NB4 (cell line): ENCODE measurements at regions not wholly inside any gene's neighbourhood (a gene's known extent, or its start where the extent isn't known, plus 50 kb on each side); places are given as distances from the start of the nearest gene placed in this dataset.

Source experiments
- DNase-seq: peaks from one replicate; pipeline ENCODE4 v3.0.0; 2010; ENCODE audit warnings: low read depth
- H3K4me3 ChIP-seq: one replicate; pipeline ENCODE4 v1.5.1; 2011; ENCODE audit warnings: mild to moderate bottlenecking, low read depth, low read length, moderate library complexity
- MYC ChIP-seq: IDR thresholded peaks from 2 replicates; pipeline ENCODE4 v1.6.1; 2011; ENCODE audit warnings: low read depth, low read length
- POLR2A ChIP-seq: IDR thresholded peaks from 2 replicates; pipeline ENCODE4 v1.6.1; 2011; ENCODE audit warnings: mild to moderate bottlenecking; ENCODE audit not compliant: insufficient read length; ENCODE audit errors: extremely low read depth
- TF ChIP-seq, protein P1 (sequence below): IDR thresholded peaks from 2 replicates; pipeline ENCODE4 v1.6.1; 2011; ENCODE audit warnings: low read depth, low read length
- TF ChIP-seq, protein P2 (sequence below): IDR thresholded peaks from one replicate; pipeline ENCODE4 v1.5.1; 2012; ENCODE audit warnings: low read depth, low read length

DNA sequence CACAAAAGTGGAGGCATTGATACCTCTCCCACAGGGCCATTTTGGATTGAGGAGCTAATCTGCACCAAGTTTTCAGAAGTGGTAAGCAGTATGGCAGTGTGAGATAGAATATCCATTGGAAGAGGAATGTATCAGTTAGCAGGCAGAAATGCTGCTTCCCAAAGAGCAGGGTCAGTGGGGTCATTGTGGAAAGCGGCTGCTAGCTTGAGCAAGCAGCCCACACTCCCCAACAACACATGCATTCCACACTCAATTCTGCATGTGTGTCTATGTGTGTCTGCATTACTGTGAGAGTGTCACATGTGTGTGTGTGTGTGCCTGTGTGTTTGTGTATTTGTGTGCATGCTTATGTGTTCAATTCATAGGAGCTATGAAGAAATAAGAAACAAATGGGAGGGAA is 190.9 kb upstream of the FOXA2 start:
- TF ChIP-seq POLR2A = no peak
- TF ChIP-seq, protein P1, sequence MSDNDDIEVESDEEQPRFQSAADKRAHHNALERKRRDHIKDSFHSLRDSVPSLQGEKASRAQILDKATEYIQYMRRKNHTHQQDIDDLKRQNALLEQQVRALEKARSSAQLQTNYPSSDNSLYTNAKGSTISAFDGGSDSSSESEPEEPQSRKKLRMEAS = no peak
- TF ChIP-seq MYC = no peak
- TF ChIP-seq, protein P2, sequence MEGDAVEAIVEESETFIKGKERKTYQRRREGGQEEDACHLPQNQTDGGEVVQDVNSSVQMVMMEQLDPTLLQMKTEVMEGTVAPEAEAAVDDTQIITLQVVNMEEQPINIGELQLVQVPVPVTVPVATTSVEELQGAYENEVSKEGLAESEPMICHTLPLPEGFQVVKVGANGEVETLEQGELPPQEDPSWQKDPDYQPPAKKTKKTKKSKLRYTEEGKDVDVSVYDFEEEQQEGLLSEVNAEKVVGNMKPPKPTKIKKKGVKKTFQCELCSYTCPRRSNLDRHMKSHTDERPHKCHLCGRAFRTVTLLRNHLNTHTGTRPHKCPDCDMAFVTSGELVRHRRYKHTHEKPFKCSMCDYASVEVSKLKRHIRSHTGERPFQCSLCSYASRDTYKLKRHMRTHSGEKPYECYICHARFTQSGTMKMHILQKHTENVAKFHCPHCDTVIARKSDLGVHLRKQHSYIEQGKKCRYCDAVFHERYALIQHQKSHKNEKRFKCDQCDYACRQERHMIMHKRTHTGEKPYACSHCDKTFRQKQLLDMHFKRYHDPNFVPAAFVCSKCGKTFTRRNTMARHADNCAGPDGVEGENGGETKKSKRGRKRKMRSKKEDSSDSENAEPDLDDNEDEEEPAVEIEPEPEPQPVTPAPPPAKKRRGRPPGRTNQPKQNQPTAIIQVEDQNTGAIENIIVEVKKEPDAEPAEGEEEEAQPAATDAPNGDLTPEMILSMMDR = no peak
- no peak overlapping the region for H3K4me3 ChIP-seq

DNA sequence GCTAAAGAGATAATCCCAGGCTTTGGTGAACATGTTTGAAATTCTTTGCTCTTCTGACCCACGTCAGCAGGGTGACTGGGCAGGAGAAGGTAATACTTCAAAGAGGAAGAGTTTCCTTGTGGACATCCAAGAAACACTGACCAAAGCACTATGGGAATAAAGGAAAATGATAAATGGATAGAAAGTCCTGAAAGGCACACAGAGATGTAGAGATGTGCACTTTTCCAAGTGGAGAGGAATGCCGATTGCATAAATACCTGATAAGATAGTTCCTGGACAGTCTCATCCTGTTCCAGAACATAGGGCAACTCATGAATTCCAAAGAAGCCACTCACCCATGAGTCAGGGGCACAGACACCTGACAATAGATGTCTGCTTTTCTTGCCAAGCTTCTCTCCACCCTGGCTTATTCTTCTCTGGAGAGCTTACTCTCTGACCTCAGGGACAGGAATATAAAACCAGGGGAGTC is 191.3 kb upstream of the FOXA2 start:
- no peak overlapping the region for H3K4me3 ChIP-seq
- DNase-seq = no peak

More for the DNA sequence above, 190.9 kb upstream of the FOXA2 start:
- DNase-seq = no peak

DNA sequence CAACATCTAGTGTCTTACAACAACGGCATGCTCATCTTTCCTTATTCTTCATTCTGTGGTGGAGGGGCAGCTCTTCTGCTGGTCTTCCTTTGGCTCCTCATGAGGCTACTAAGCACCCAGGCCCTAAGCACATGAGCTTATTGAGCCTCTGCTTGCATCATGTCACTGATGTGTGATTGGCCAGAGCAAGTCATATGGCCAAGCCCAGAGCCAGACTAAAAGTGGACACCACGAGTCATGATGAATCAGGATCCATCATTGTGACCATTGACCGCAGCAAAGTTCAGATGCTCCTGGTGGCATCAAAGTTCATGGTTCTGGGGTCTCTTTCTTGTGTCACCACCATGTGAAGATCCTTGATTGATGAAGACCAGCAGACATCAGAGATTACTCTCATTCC is 192.0 kb upstream of the FOXA2 start:
- no peak for TF ChIP-seq MYC
- TF ChIP-seq, protein P2 = no peak
- TF ChIP-seq POLR2A = no peak
- TF ChIP-seq, protein P1 = no peak
- no peak overlapping the region for H3K4me3 ChIP-seq
- no peak for DNase-seq

More for the DNA sequence above, 191.3 kb upstream of the FOXA2 start:
- TF ChIP-seq POLR2A (no peak), MYC (no peak)
- TF ChIP-seq, protein P2 = no peak
- TF ChIP-seq, protein P1 = no peak

DNA sequence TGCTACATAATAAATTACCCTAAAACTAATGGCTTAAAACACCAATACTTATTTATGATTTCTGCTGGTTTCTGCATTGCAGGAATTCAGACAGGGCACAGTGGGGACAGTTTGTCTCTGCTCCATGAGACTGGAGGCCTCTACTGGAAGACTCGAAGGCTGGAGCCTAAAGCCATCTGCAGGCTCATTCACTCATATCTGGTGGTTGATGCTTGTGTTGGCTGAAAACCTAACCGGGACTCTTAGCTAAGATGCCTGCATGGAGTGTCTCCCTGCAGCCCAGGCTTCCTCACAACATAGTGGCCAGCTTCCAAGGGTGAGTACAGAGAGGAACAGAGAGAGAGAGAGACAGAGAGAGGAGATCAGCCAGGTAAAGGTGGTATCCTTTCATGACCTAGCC is 195.5 kb upstream of the FOXA2 start:
- no peak overlapping the region for H3K4me3 ChIP-seq
- DNase-seq = no peak
- TF ChIP-seq MYC = no peak
- TF ChIP-seq, protein P1 = no peak
- TF ChIP-seq, protein P2 = no peak
- no peak for TF ChIP-seq POLR2A

DNA sequence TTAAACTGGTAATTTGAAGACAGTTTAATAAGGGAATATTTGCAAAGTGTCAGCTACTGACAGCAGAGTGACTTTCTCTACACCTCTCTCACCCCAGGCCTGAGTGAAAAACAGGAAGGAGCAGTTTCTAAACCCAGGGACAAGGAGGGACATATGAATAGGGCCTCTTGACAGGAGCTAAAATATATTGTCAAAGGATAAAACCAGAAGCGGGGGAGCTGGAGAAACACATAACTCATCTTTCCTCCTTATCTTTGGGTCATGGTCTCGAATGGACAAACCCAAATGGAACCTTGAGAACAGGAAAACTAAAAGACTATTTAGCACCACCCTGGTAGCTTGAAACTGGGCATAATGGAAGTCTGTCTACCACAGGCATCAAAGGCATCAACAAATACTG is 197.5 kb upstream of the FOXA2 start:
- no peak for DNase-seq
- TF ChIP-seq POLR2A = no peak
- TF ChIP-seq, protein P2 = no peak
- TF ChIP-seq, protein P1 = no peak
- no peak for TF ChIP-seq MYC
- no peak overlapping the region for H3K4me3 ChIP-seq

DNA sequence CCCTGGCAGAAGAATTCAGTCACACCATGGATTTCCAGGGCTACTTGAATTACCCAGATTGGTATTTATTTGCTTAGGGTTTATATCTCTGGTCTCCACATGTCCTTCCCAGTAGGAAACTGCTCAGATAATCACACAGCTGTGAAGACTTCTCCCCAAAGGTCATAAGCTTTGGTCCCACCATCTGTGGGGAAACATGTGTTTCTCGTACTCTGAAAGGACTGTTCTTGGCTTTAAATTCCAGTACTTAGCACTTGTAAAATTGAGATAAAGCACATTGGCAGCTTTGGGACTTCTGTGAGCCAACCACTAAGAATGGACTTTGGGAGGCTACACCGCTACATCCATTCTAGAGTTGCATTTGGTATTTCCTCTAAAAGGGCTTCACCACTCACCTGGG is 205.3 kb upstream of the FOXA2 start:
- TF ChIP-seq POLR2A = no peak
- TF ChIP-seq, protein P1 = no peak
- no peak for TF ChIP-seq MYC
- TF ChIP-seq, protein P2 = no peak
- no peak for DNase-seq
- no peak overlapping the region for H3K4me3 ChIP-seq
